GM23338 (cell line): ENCODE measurements at regions not wholly inside any gene's neighbourhood (a gene's known extent, or its start where the extent isn't known, plus 50 kb on each side); places are given as distances from the start of the nearest gene placed in this dataset.

Experiments
- ATAC-seq: fragments of 200-7000 bp; cut with Tn5 transposase; 3 replicates; pipeline ENCODE4 v1.9.1; 2020
- DNase-seq: peaks from one replicate; pipeline ENCODE4 v3.0.0-alpha.2; 2015; ENCODE audit warnings: low spot score
- H2AFZ ChIP-seq: fragments of 200-600 bp; sonication (generic); 2 replicates; pipeline ENCODE4 v1.8.0; 2016; ENCODE audit warnings: antibody characterized with exemption, mild to moderate bottlenecking, moderate library complexity
- H3F3A ChIP-seq: fragments of 200-600 bp; sonication (generic); replicated peaks from 2 replicates; pipeline ENCODE4 v1.8.0; 2017; ENCODE audit warnings: antibody characterized with exemption, mixed run types, low read depth
- H3K27ac ChIP-seq: fragments of 200-600 bp; sonication (generic); 2 replicates; pipeline ENCODE4 v1.6.1; 2016; ENCODE audit warnings: low read depth
- H3K27me3 ChIP-seq: fragments of 200-600 bp; sonication (generic); 2 replicates; pipeline ENCODE4 v1.8.0; 2016; ENCODE audit warnings: mild to moderate bottlenecking, mixed run types, moderate library complexity; ENCODE audit not compliant: insufficient read depth
- H3K36me3 ChIP-seq: fragments of 200-600 bp; sonication (generic); 2 replicates; pipeline ENCODE4 v1.8.0; 2016; ENCODE audit warnings: mild to moderate bottlenecking; ENCODE audit not compliant: insufficient read depth
- H3K4me1 ChIP-seq: fragments of 200-600 bp; sonication (generic); 2 replicates; pipeline ENCODE4 v1.8.0; 2016; ENCODE audit warnings: mild to moderate bottlenecking, moderate library complexity; ENCODE audit not compliant: insufficient read depth
- H3K4me2 ChIP-seq: fragments of 200-600 bp; sonication (generic); 2 replicates; pipeline ENCODE4 v1.7.1; 2017; ENCODE audit warnings: mixed run types
- H3K4me3 ChIP-seq: fragments of 200-600 bp; sonication (generic); 2 replicates; pipeline ENCODE4 v1.6.1; 2016; ENCODE audit warnings: mixed run types
- H3K79me2 ChIP-seq: fragments of 200-600 bp; sonication (generic); replicated peaks from 2 replicates; pipeline ENCODE4 v1.8.0; 2017; ENCODE audit warnings: mild to moderate bottlenecking; ENCODE audit not compliant: insufficient read depth
- H3K9me2 ChIP-seq: fragments of 200-600 bp; sonication (generic); 2 replicates; pipeline ENCODE4 v1.8.0; 2017; ENCODE audit not compliant: insufficient read depth
- H4K20me1 ChIP-seq: fragments of 200-600 bp; sonication (generic); replicated peaks from 2 replicates; pipeline ENCODE4 v1.8.0; 2017; ENCODE audit warnings: mild to moderate bottlenecking; ENCODE audit not compliant: insufficient read depth
- H3K27ac Mint-ChIP-seq: 2 replicates; pipeline ENCODE4 v1.8.0; 2020; ENCODE audit warnings: inconsistent platforms, mild to moderate bottlenecking, moderate library complexity, mixed read lengths
- H3K27me3 Mint-ChIP-seq: 3 replicates; pipeline ENCODE4 v1.8.0; 2022; ENCODE audit warnings: low read depth, mild to moderate bottlenecking, moderate library complexity, mixed read lengths, inconsistent platforms; ENCODE audit not compliant: insufficient read depth, poor library complexity
- H3K36me3 Mint-ChIP-seq: 3 replicates; pipeline ENCODE4 v1.8.0; 2021; ENCODE audit warnings: low read depth, mild to moderate bottlenecking, inconsistent platforms, moderate library complexity, mixed read lengths
- H3K4me1 Mint-ChIP-seq: 3 replicates; pipeline ENCODE4 v1.8.0; 2020; ENCODE audit warnings: mild to moderate bottlenecking, inconsistent platforms, mixed read lengths
- H3K4me3 Mint-ChIP-seq: 3 replicates; pipeline ENCODE4 v1.8.0; 2021; ENCODE audit warnings: moderate library complexity, mild to moderate bottlenecking, inconsistent platforms, mixed read lengths
- H3K9me3 Mint-ChIP-seq: 3 replicates; pipeline ENCODE4 v1.8.0; 2020; ENCODE audit warnings: moderate library complexity, mild to moderate bottlenecking, inconsistent platforms, mixed read lengths
- CREB1 ChIP-seq: fragments of 250-450 bp; sonication (Bioruptor Pico); IDR thresholded peaks from 2 replicates; pipeline ENCODE4 v1.5.0; 2020; ENCODE audit warnings: low read depth, mild to moderate bottlenecking, moderate library complexity
- EZH2 ChIP-seq: fragments of 200-600 bp; sonication (generic); IDR thresholded peaks from one replicate; pipeline ENCODE4 v1.8.0; 2017; ENCODE audit warnings: antibody characterized with exemption, mild to moderate bottlenecking, low read depth; ENCODE audit not compliant: unreplicated experiment
- EZH2phosphoT487 ChIP-seq: fragments of 200-600 bp; sonication (generic); IDR thresholded peaks from one replicate; pipeline ENCODE4 v1.8.1; 2018; ENCODE audit warnings: antibody characterized with exemption; ENCODE audit not compliant: unreplicated experiment
- JUNB ChIP-seq: IDR thresholded peaks from one replicate; pipeline ENCODE4 v1.6.1; 2016; ENCODE audit warnings: antibody characterized with exemption; ENCODE audit not compliant: unreplicated experiment
- NANOG ChIP-seq: IDR thresholded peaks from 2 replicates; pipeline ENCODE4 v1.6.1; 2016; ENCODE audit warnings: antibody characterized with exemption, borderline replicate concordance
- POLR2AphosphoS5 ChIP-seq: IDR thresholded peaks from 2 replicates; pipeline ENCODE4 v1.6.1; 2016; ENCODE audit warnings: antibody characterized with exemption, low read depth
- STAT1 ChIP-seq: IDR thresholded peaks from one replicate; pipeline ENCODE4 v1.6.1; 2016; ENCODE audit warnings: antibody characterized with exemption; ENCODE audit not compliant: unreplicated experiment
- ZNF114 ChIP-seq: fragments of 250-450 bp; sonication (Bioruptor Pico); IDR thresholded peaks from 2 replicates; pipeline ENCODE4 v1.5.0; 2020; ENCODE audit warnings: mild to moderate bottlenecking, moderate library complexity
- ZNF331 ChIP-seq: fragments of 250-450 bp; sonication (Bioruptor Pico); IDR thresholded peaks from 2 replicates; pipeline ENCODE4 v1.5.0; 2020; ENCODE audit warnings: low read depth, mild to moderate bottlenecking, moderate library complexity
- TF ChIP-seq, protein P1 (sequence below): IDR thresholded peaks from 2 replicates; pipeline ENCODE4 v1.6.1; 2016; ENCODE audit warnings: antibody characterized with exemption
- TF ChIP-seq, protein P2 (sequence below), 2 experiments: fragments of 200-600 bp in 1 of 2; sonication (generic) in 1 of 2; conservative IDR thresholded peaks; 2 replicates each; pipeline versions ENCODE4 v1.5.1 to v1.6.1; 2016 to 2017; ENCODE audit warnings: antibody characterized with exemption in 2 of 2, low read depth in 2 of 2, mild to moderate bottlenecking in 2 of 2, moderate library complexity in 1 of 2
- TF ChIP-seq, protein P3 (sequence below): IDR thresholded peaks from one replicate; pipeline ENCODE4 v1.6.1; 2018; ENCODE audit warnings: antibody characterized with exemption; ENCODE audit not compliant: unreplicated experiment

DNA sequence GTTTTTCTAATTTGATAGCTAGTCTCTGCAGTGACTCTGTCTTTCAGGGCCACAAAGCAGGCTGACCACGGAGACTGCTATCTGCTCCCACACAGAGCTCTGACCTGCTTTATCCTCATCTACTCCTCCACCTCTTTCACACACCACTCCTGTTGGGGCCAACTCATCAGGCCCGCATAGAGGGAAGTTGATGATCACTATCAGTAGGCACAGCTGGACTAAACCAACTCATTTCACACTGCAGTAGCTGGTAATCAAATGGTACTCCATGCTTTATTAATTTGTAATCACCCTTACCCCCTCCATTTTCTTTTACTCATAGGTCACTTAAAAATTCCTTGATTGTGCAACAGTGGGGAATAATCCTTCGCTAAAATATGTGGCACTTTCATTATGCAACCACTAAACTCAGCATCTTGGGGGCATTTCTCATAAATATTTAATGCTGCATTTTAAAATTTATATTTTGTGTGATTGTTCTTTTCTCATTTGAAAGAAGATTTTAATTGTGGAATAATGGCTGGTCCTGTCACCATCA, 249.8 kb upstream of the GCFC2 start:
- H3F3A ChIP-seq = no peaks in the 10 kb centered on the region
- Mint-ChIP-seq H3K36me3 (no peaks in the 10 kb centered on the region), H3K4me1 (peaks cover 21% of the 10 kb centered on the region), H3K27me3 (peaks cover 1% of the 10 kb centered on the region), H3K27ac (no peak overlapping the region), H3K4me3 (no peak overlapping the region), H3K9me3 (no peaks in the 10 kb centered on the region; the same call in 1 of the 3 replicates)
- H3K4me2 ChIP-seq = no peak overlapping the region
- H3K27me3 ChIP-seq = no peaks in the 10 kb centered on the region
- H3K9me2 ChIP-seq = no peaks in the 10 kb centered on the region
- ATAC-seq (no peak; the same call in 2 of the 3 replicates), DNase-seq (no peak)
- TF ChIP-seq, protein P1, sequence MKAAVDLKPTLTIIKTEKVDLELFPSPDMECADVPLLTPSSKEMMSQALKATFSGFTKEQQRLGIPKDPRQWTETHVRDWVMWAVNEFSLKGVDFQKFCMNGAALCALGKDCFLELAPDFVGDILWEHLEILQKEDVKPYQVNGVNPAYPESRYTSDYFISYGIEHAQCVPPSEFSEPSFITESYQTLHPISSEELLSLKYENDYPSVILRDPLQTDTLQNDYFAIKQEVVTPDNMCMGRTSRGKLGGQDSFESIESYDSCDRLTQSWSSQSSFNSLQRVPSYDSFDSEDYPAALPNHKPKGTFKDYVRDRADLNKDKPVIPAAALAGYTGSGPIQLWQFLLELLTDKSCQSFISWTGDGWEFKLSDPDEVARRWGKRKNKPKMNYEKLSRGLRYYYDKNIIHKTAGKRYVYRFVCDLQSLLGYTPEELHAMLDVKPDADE = no peak
- TF ChIP-seq EZH2 (no peak), ZNF331 (CRISPR knock-in tag) (no peak), STAT1 (no peak), CREB1 (CRISPR knock-in tag) (no peak), EZH2phosphoT487 (no peak)
- H3K79me2 ChIP-seq = no peaks in the 10 kb centered on the region
- H2AFZ ChIP-seq = 0 out of 2 replicates have a peak overlapping the region, but pooled peaks have one; percentile 12
- H4K20me1 ChIP-seq = no peaks in the 10 kb centered on the region
- no peak overlapping the region for H3K27ac ChIP-seq
- no peaks in the 10 kb centered on the region for H3K36me3 ChIP-seq
- peaks cover 10% of the 10 kb centered on the region; the same call in 1 of the 2 replicates for H3K4me1 ChIP-seq
- no peak overlapping the region for H3K4me3 ChIP-seq

DNA sequence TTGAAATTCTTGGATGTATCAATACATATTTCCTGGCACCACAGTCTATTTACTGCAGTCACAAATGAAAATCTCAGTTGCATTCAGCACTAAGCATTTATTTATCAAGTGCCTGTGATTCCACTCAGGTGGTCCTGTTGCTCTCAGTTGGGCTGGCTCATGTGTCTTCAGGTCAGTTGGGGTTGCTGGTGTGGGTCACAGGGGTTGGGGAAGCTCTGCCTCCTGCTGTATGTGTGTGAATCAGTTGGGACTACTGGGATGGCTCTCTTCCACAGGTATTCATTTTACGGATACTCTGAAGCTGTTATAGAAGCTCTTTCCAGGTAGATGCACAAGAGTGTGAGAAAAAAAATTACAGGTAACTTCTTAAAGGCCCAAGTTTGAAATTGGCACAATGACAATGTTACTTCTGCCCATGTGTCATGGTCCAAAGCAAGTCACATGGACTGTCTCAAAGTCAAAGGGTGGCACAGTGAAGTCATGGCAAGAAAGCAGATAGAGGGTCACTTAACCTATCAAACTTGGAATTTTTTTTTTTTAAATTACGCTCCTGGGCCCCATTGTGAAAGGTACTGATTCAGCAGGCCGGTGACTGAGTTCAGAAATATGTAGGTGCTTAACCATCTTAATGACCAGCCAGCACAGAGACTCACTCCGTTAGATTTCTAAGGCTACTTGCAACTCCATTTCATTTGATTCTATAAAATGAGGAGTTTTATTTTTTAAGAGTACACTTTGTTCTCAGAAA, 249.2 kb upstream of the GCFC2 start:
- Histone ChIP-seq H3K9me2 (no peaks in the 10 kb centered on the region), H3F3A (no peaks in the 10 kb centered on the region), H3K27me3 (no peaks in the 10 kb centered on the region), H3K4me3 (no peak overlapping the region), H3K27ac (no peak overlapping the region), H3K79me2 (no peaks in the 10 kb centered on the region), H3K4me2 (no peak overlapping the region), H4K20me1 (no peaks in the 10 kb centered on the region), H3K36me3 (no peaks in the 10 kb centered on the region), H2AFZ (peak overlapping the region; percentile 12; the same call in 1 of the 2 replicates), H3K4me1 (peaks cover 10% of the 10 kb centered on the region; the same call in 1 of the 2 replicates)
- Mint-ChIP-seq H3K9me3 (no peaks in the 10 kb centered on the region; the same call in 2 of the 3 replicates), H3K27ac (no peak overlapping the region; the same call in 1 of the 2 replicates), H3K36me3 (no peaks in the 10 kb centered on the region), H3K27me3 (no peaks in the 10 kb centered on the region), H3K4me3 (no peak overlapping the region), H3K4me1 (peaks cover 21% of the 10 kb centered on the region)
- ATAC-seq (peak; percentile 68), DNase-seq (no peak)
- TF ChIP-seq, protein P2, sequence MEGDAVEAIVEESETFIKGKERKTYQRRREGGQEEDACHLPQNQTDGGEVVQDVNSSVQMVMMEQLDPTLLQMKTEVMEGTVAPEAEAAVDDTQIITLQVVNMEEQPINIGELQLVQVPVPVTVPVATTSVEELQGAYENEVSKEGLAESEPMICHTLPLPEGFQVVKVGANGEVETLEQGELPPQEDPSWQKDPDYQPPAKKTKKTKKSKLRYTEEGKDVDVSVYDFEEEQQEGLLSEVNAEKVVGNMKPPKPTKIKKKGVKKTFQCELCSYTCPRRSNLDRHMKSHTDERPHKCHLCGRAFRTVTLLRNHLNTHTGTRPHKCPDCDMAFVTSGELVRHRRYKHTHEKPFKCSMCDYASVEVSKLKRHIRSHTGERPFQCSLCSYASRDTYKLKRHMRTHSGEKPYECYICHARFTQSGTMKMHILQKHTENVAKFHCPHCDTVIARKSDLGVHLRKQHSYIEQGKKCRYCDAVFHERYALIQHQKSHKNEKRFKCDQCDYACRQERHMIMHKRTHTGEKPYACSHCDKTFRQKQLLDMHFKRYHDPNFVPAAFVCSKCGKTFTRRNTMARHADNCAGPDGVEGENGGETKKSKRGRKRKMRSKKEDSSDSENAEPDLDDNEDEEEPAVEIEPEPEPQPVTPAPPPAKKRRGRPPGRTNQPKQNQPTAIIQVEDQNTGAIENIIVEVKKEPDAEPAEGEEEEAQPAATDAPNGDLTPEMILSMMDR (conservative IDR thresholded peaks at IDR 0.05; ENCODE audit: low read depth in 2 of 2) = no peak
- TF ChIP-seq ZNF114 (CRISPR knock-in tag) (no peak), ZNF331 (CRISPR knock-in tag) (no peak), EZH2phosphoT487 (no peak), JUNB (no peak), CREB1 (CRISPR knock-in tag) (no peak), EZH2 (no peak), NANOG (no peak), POLR2AphosphoS5 (no peak), STAT1 (no peak)
- TF ChIP-seq, protein P1 = no peak
- TF ChIP-seq, protein P3, sequence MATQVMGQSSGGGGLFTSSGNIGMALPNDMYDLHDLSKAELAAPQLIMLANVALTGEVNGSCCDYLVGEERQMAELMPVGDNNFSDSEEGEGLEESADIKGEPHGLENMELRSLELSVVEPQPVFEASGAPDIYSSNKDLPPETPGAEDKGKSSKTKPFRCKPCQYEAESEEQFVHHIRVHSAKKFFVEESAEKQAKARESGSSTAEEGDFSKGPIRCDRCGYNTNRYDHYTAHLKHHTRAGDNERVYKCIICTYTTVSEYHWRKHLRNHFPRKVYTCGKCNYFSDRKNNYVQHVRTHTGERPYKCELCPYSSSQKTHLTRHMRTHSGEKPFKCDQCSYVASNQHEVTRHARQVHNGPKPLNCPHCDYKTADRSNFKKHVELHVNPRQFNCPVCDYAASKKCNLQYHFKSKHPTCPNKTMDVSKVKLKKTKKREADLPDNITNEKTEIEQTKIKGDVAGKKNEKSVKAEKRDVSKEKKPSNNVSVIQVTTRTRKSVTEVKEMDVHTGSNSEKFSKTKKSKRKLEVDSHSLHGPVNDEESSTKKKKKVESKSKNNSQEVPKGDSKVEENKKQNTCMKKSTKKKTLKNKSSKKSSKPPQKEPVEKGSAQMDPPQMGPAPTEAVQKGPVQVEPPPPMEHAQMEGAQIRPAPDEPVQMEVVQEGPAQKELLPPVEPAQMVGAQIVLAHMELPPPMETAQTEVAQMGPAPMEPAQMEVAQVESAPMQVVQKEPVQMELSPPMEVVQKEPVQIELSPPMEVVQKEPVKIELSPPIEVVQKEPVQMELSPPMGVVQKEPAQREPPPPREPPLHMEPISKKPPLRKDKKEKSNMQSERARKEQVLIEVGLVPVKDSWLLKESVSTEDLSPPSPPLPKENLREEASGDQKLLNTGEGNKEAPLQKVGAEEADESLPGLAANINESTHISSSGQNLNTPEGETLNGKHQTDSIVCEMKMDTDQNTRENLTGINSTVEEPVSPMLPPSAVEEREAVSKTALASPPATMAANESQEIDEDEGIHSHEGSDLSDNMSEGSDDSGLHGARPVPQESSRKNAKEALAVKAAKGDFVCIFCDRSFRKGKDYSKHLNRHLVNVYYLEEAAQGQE = no peak
